Lower leg skin (tissue), 4 donors: ENCODE measurements at regions not wholly inside any gene's neighbourhood (a gene's known extent, or its start where the extent isn't known, plus 50 kb on each side); places are given as distances from the start of the nearest gene placed in this dataset.

ENCODE experiments used
- DNase-seq, 2 donors: peaks; one replicate each; pipeline ENCODE4 v3.0.0-alpha.2; 2019; ENCODE audit warnings: low spot score in 2 of 2
- H3K4me3 ChIP-seq: fragments of 200-600 bp; sonication (generic); 2 replicates; pipeline ENCODE4 v1.5.1; 2017; ENCODE audit warnings: mild to moderate bottlenecking, low read depth; ENCODE audit not compliant: poor library complexity, severe bottlenecking
- CTCF ChIP-seq, 3 donors: fragments of 450-650 bp; IDR thresholded peaks; one replicate each; pipeline ENCODE4 v1.5.1; 2016; ENCODE audit warnings: antibody characterized with exemption in 3 of 3, mild to moderate bottlenecking in 3 of 3, moderate library complexity in 2 of 3
- POLR2A ChIP-seq, 2 donors: fragments of 450-650 bp; IDR thresholded peaks; one replicate each; pipeline ENCODE4 v1.6.1; 2016 to 2017; ENCODE audit warnings: antibody characterized with exemption in 2 of 2, mild to moderate bottlenecking in 1 of 2, moderate library complexity in 1 of 2
- WGBS, 2 donors: methylation state at CpG; one replicate each; pipeline ENCODE4 v1.1.5; 2018; 5-methylcytosine and 5-hydroxymethylcytosine counted together
- intact Hi-C: fragments of 100-400 bp; cut with DNase I; formaldehyde crosslinking; loops from one replicate; pipeline ENCODE4 v1.15.0; 2023; ENCODE audit warnings: low total_unique reads

- H3K4me3 ChIP-seq: no peak overlapping the region
- DNase-seq: no peak
- WGBS, 2 donors: 32 to 37% methylated on average over 5 of the region's 5 CpGs
- intact Hi-C loops: no loop called here
- no peak for TF ChIP-seq POLR2A (IDR thresholded peaks at IDR 0.05)
- no peak for TF ChIP-seq CTCF (IDR thresholded peaks at IDR 0.05)
Measured at GRCh38 chr3:74080056-74080461, 455.3 kb upstream of the PDZRN3 start.

DNA sequence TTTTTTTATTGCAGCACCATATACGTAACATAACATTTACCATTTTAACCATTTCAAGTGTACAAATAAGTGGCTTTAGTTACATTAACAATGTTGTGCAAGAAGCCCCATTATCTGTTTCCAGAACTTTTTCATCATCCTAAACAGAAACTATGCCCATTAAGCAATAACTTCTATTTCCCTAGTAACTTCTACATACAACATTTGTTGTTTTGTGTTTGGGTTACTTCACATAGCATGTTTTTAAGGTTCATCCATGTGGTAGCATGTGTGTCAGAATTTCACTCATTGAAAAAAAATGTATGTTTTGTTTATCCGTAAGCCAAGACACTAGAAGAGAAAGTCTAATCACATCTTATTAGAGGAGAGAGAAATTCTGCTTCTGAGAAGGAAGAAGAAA is 450.5 kb upstream of the PDZRN3 start:
- whole genome bisulfite sequencing, 2 donors: 62 to 70% methylated on average over 2 of the region's 2 CpGs

GRCh38 chr3:74074700-74075099 is 450.0 kb upstream of the PDZRN3 start:
- no peak for DNase-seq
- WGBS, 2 donors: 44 to 45% methylated on average over 1 of the region's 1 CpG
- intact Hi-C loops: no loop called here
- no peak overlapping the region for H3K4me3 ChIP-seq
- no peak for TF ChIP-seq CTCF (IDR thresholded peaks at IDR 0.05)
- TF ChIP-seq POLR2A (IDR thresholded peaks at IDR 0.05): no peak

More for the DNA sequence above, 450.5 kb upstream of the PDZRN3 start:
- DNase-seq: no peak
- H3K4me3 ChIP-seq: no peak overlapping the region
- intact Hi-C loops: no loop called here
- no peak for TF ChIP-seq POLR2A (IDR thresholded peaks at IDR 0.05)
- TF ChIP-seq CTCF (IDR thresholded peaks at IDR 0.05): no peak

DNA sequence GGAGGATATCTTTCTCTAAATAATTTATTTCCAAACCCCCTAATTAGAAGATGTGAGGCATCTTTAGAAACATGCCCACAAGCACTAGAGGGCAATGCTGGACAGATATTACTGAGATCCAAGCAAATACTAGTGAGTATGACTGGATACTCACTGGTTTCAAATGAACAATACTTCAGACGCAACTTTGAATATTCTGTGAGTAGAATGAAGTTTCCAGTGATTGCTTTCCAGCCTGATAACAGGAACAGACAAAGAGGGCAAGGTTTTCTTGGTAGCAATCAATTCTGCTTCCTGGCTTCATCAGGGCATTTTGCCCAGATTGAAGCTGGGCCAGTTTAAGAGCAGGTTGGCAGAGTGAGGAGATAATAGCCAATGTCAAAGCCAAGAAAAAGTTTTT is 442.6 kb upstream of the PDZRN3 start:
- DNase-seq: no peak
- no peak for TF ChIP-seq CTCF (IDR thresholded peaks at IDR 0.05)
- no peak for TF ChIP-seq POLR2A (IDR thresholded peaks at IDR 0.05)
- whole genome bisulfite sequencing, 2 donors: 14 to 19% methylated on average over 1 of the region's 1 CpG
- no peak overlapping the region for H3K4me3 ChIP-seq
- intact Hi-C loops: no loop called here

- intact Hi-C loops: no loop called here
- WGBS, 2 donors: 77 to 80% methylated on average over 3 of the region's 3 CpGs
- no peak for TF ChIP-seq POLR2A (IDR thresholded peaks at IDR 0.05)
- TF ChIP-seq CTCF (IDR thresholded peaks at IDR 0.05): no peak
- no peak for DNase-seq
- H3K4me3 ChIP-seq: no peak overlapping the region
Measured at GRCh38 chr3:74066456-74066855, 441.7 kb upstream of the PDZRN3 start.

DNA sequence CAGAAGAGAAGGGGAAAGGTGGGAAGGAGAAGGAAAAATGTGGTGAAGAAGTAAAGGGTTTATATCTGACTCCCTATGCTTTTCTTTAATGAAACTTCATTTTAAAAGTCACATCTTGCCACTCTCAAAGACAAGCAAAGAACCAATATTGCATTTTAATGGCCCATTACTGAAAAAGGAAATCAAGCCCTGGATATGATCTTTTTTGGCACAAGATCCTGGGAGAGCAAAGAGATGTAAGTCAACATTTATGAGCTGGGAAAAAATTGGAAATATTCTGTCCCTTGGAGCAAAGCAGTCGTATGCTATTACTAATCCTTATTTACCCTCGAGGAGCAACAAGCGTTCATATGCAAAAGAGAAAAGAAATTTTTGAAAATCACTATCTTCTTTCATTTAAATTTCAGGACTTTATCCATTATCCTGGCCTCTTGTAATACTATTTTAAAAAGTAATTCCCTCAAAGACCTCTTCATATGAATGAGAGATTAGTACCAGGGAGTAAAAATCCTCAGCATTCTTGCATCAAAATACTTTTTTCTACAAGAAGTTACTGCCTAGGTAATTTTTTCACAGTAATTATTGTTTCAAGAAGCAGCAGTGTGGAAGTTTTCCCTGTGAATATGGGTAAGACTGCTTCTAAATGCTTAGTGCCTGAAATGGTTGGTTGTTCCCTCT is 435.3 kb upstream of the PDZRN3 start:
- TF ChIP-seq CTCF (IDR thresholded peaks at IDR 0.05) (no peak), POLR2A (IDR thresholded peaks at IDR 0.05) (no peak)
- intact Hi-C loops: no loop called here
- no peak for DNase-seq
- WGBS, 2 donors: 38 to 47% methylated on average over 3 of the region's 3 CpGs
- H3K4me3 ChIP-seq: no peak overlapping the region
